Keratinocyte (primary cell): ENCODE measurements at regions not wholly inside any gene's neighbourhood (a gene's known extent, or its start where the extent isn't known, plus 50 kb on each side); places are given as distances from the start of the nearest gene placed in this dataset.

Experiments
- DNase-seq: peaks from one replicate; pipeline ENCODE4 v3.0.0-alpha.2; 2011; ENCODE audit warnings: low read depth, missing footprints, low spot score
- FAIRE-seq: peaks from 2 replicates; lab custom pipeline; 2011; peaks lifted over from hg19 to GRCh38; lab: Jason Lieb, UNC
- H2AFZ ChIP-seq: 2 replicates; pipeline ENCODE4 v1.6.0; 2012; ENCODE audit warnings: low read length, control low read depth, inconsistent platforms; ENCODE audit not compliant: control insufficient read depth
- H3K27ac ChIP-seq: 2 replicates; pipeline ENCODE4 v1.5.1; 2011; ENCODE audit warnings: low read length; ENCODE audit not compliant: control insufficient read depth, insufficient read depth
- H3K27me3 ChIP-seq: 3 replicates; pipeline ENCODE4 v1.6.0; 2011; ENCODE audit warnings: low read length; ENCODE audit not compliant: control insufficient read depth, insufficient read depth; ENCODE audit errors: extremely low read depth
- H3K36me3 ChIP-seq, 2 experiments: 2 replicates in 1 of 2; 3 replicates in 1 of 2; pipeline ENCODE4 v1.5.1; 2011; ENCODE audit warnings: low read length in 2 of 2, mild to moderate bottlenecking in 1 of 2; ENCODE audit not compliant: control insufficient read depth in 2 of 2, insufficient read depth in 2 of 2; ENCODE audit errors: extremely low read depth in 1 of 2
- H3K4me1 ChIP-seq: 3 replicates; pipeline ENCODE4 v1.5.1; 2011; ENCODE audit warnings: low read length; ENCODE audit not compliant: control insufficient read depth, insufficient read depth; ENCODE audit errors: extremely low read depth
- H3K4me2 ChIP-seq: 3 replicates; pipeline ENCODE4 v1.6.0; 2011; ENCODE audit warnings: low read depth, low read length; ENCODE audit not compliant: control insufficient read depth, insufficient read depth; ENCODE audit errors: extremely low read depth
- H3K4me3 ChIP-seq, 3 experiments: fragments of 200-600 bp in 1 of 3; sonication (generic) in 1 of 3; 2 replicates in 2 of 3; 3 replicates in 1 of 3; pipeline ENCODE4 v1.5.1; 2011 to 2016; ENCODE audit warnings: low read length in 3 of 3, mild to moderate bottlenecking in 3 of 3, control low read depth in 2 of 3, inconsistent platforms in 1 of 3, low read depth in 1 of 3, mixed read lengths in 1 of 3, mixed run types in 1 of 3, moderate library complexity in 1 of 3; ENCODE audit not compliant: control insufficient read depth in 2 of 3, insufficient read depth in 2 of 3; ENCODE audit errors: extremely low read depth in 1 of 3
- H3K79me2 ChIP-seq: 2 replicates; pipeline ENCODE4 v1.6.0; 2012; ENCODE audit warnings: low read length; ENCODE audit not compliant: control insufficient read depth, insufficient read depth
- H3K9ac ChIP-seq: 3 replicates; pipeline ENCODE4 v1.6.0; 2011; ENCODE audit warnings: low read length; ENCODE audit not compliant: control insufficient read depth, insufficient read depth; ENCODE audit errors: extremely low read depth
- H3K9me1 ChIP-seq: 3 replicates; pipeline ENCODE4 v1.6.0; 2011; ENCODE audit warnings: low read length; ENCODE audit not compliant: control insufficient read depth, insufficient read depth; ENCODE audit errors: extremely low read depth
- H3K9me3 ChIP-seq: 2 replicates; pipeline ENCODE4 v1.5.1; 2012; ENCODE audit warnings: low read depth, low read length; ENCODE audit not compliant: control insufficient read depth
- H4K20me1 ChIP-seq: 3 replicates; pipeline ENCODE4 v1.6.0; 2011; ENCODE audit warnings: low read length; ENCODE audit not compliant: control insufficient read depth, insufficient read depth; ENCODE audit errors: extremely low read depth
- EZH2 ChIP-seq: IDR thresholded peaks from one replicate; pipeline ENCODE4 v1.6.1; 2012; ENCODE audit warnings: inconsistent platforms, mild to moderate bottlenecking, low read length, moderate library complexity
- dilution Hi-C: fragments of 300-500 bp; cut with MboI; formaldehyde crosslinking; loops from one replicate; pipeline ENCODE4 v1.7.0; 2020; ENCODE audit warnings: low sequenced_read_pairs; ENCODE audit not compliant: extremely low pct_ligation_motif_present
- TF ChIP-seq, protein P1 (sequence below), 3 experiments: IDR thresholded peaks in 1 of 3; conservative IDR thresholded peaks in 1 of 3; optimal IDR thresholded peaks in 1 of 3; 2 replicates in 2 of 3; 3 replicates in 1 of 3; pipeline versions ENCODE3 to v1.5.1; 2011; ENCODE audit warnings: low read length in 3 of 3, mild to moderate bottlenecking in 3 of 3, moderate library complexity in 2 of 3, control low read depth in 1 of 3, inconsistent platforms in 1 of 3; ENCODE audit not compliant: insufficient read depth in 2 of 3; ENCODE audit errors: extremely low read depth in 1 of 3

DNA sequence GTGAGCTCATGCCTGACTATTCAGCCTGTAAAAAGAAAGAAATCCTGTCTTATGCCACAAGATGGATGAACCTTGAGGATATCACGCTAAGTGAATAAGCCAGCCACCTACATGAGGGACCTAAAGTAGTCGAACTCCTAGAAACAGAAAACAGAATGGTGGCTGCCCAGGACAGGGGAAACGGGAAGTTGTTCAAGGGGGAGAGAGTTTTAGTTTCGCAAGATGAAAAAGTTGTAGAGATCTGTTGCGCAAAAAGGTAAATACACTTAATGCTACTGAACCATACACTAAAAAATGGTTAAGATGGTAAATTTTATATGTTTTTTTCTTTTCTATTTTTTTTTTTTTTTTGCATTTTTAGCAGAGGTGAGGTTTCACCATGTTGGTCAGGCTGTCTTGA, 74.1 kb upstream of the RALY start:
- Histone ChIP-seq H3K27me3 (peaks cover 9% of the 10 kb centered on the region), H3K4me3 (no peak overlapping the region), H3K79me2 (no peaks in the 10 kb centered on the region), H3K9me3 (no peaks in the 10 kb centered on the region), H3K27ac (no peak overlapping the region), H3K9ac (no peak overlapping the region), H2AFZ (no peak overlapping the region), H3K36me3 (no peaks in the 10 kb centered on the region), H3K4me1 (no peaks in the 10 kb centered on the region), H3K4me2 (no peak overlapping the region), H4K20me1 (no peaks in the 10 kb centered on the region), H3K9me1 (no peaks in the 10 kb centered on the region)
- DNase-seq (no peak), FAIRE-seq (no peak)
- TF ChIP-seq EZH2, result no peak
- TF ChIP-seq, protein P1, sequence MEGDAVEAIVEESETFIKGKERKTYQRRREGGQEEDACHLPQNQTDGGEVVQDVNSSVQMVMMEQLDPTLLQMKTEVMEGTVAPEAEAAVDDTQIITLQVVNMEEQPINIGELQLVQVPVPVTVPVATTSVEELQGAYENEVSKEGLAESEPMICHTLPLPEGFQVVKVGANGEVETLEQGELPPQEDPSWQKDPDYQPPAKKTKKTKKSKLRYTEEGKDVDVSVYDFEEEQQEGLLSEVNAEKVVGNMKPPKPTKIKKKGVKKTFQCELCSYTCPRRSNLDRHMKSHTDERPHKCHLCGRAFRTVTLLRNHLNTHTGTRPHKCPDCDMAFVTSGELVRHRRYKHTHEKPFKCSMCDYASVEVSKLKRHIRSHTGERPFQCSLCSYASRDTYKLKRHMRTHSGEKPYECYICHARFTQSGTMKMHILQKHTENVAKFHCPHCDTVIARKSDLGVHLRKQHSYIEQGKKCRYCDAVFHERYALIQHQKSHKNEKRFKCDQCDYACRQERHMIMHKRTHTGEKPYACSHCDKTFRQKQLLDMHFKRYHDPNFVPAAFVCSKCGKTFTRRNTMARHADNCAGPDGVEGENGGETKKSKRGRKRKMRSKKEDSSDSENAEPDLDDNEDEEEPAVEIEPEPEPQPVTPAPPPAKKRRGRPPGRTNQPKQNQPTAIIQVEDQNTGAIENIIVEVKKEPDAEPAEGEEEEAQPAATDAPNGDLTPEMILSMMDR (optimal IDR thresholded peaks at IDR 0.05 in 1 of 3, IDR thresholded peaks at IDR 0.05 in 1 of 3, conservative IDR thresholded peaks at IDR 0.05 in 1 of 3; ENCODE audit: extremely low read depth in 1 of 3, insufficient read depth in 2 of 3, low read length in 3 of 3), result no peak
- dilution Hi-C loops, result no loop called here

DNA sequence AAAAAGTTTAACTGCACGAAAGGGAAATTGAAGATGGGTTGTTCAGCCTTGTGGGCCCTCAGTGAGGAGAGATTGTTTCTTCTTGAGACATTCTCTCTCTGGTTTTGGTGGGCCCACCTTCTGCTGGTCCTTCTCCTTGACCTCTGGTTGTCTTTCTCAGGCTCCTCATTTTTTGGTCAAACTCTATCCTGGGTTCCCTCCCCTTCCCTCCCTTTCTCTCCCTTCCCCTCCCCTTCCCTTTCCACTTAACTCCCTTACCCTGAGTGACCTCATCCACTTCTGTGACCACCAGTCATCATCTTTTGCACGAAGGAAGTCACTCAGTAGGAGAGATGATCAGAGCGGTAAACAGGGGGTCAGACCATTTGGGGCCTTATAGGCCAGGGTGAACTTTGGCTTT, 71.5 kb upstream of the RALY start:
- Histone ChIP-seq H3K4me3 (no peak overlapping the region), H3K4me2 (no peak overlapping the region), H3K9me1 (no peaks in the 10 kb centered on the region), H3K79me2 (no peaks in the 10 kb centered on the region), H3K27me3 (peaks cover 9% of the 10 kb centered on the region), H3K9me3 (no peaks in the 10 kb centered on the region), H2AFZ (no peak overlapping the region), H3K4me1 (no peaks in the 10 kb centered on the region), H3K27ac (no peak overlapping the region), H3K9ac (no peak overlapping the region), H4K20me1 (no peaks in the 10 kb centered on the region), H3K36me3 (no peaks in the 10 kb centered on the region)
- DNase-seq (no peak), FAIRE-seq (no peak)
- no peak for TF ChIP-seq EZH2
- TF ChIP-seq, protein P1 (optimal IDR thresholded peaks at IDR 0.05 in 1 of 3, IDR thresholded peaks at IDR 0.05 in 1 of 3, conservative IDR thresholded peaks at IDR 0.05 in 1 of 3; ENCODE audit: extremely low read depth in 1 of 3, insufficient read depth in 2 of 3, low read length in 3 of 3), result no peak
- dilution Hi-C loops, result no loop called here
